ENCODE measurements at regions not wholly inside any gene's neighbourhood (a gene's known extent, or its start where the extent isn't known, plus 50 kb on each side); places are given as distances from the start of the nearest gene placed in this dataset.

- Histone ChIP-seq H3K9me3 (replicated peaks; ENCODE audit: insufficient read depth, low read length) (no peaks in the 10 kb centered on the region), H3K4me2 (ENCODE audit: low read depth, low read length) (peak overlapping the region; percentile 40; the same call in 1 of the 2 replicates), H2AFZ (ENCODE audit: low read length) (no peak overlapping the region), H3K4me3 (ENCODE audit: low read length) (no peak overlapping the region), H3F3A (ENCODE audit: insufficient read depth, low read length) (peaks cover 4% of the 10 kb centered on the region; the same call in 1 of the 2 replicates), H3K36me3 (replicated peaks; ENCODE audit: insufficient read depth, low read length) (no peaks in the 10 kb centered on the region), H3K79me2 (ENCODE audit: low read length) (no peaks in the 10 kb centered on the region), H3K4me1 (ENCODE audit: low read length) (peaks cover 24% of the 10 kb centered on the region), H3K27me3 (replicated peaks; ENCODE audit: insufficient read depth, low read length) (no peaks in the 10 kb centered on the region; the same call in 1 of the 2 replicates), H3K9me2 (replicated peaks; ENCODE audit: insufficient read depth, low read length) (no peaks in the 10 kb centered on the region), H3K27ac (ENCODE audit: low read length) (no peak overlapping the region), H3K9ac (ENCODE audit: low read length) (no peak overlapping the region), H4K20me1 (ENCODE audit: insufficient read depth, low read length) (no peaks in the 10 kb centered on the region)
- DNase-seq: peak; percentile 54
- TF ChIP-seq EZH2phosphoT487 (IDR thresholded peaks at IDR 0.05; ENCODE audit: low read length): no peak
- no peak for TF ChIP-seq CTCF (IDR thresholded peaks at IDR 0.05; ENCODE audit: low read length)
- TF ChIP-seq EZH2 (optimal IDR thresholded peaks at IDR 0.05; ENCODE audit: low read depth, low read length): no peak
Observed at GRCh38 chr4:115229873-115230272, 116.5 kb upstream of the NDST4 start.

- no peak overlapping the region for H3K27ac ChIP-seq (ENCODE audit: low read length)
- H3K4me1 ChIP-seq (ENCODE audit: low read length): peaks cover 22% of the 10 kb centered on the region
- no peak overlapping the region for H3K9ac ChIP-seq (ENCODE audit: low read length)
- no peak overlapping the region for H2AFZ ChIP-seq (ENCODE audit: low read length)
- no peak for TF ChIP-seq CTCF (IDR thresholded peaks at IDR 0.05; ENCODE audit: low read length)
- TF ChIP-seq EZH2 (optimal IDR thresholded peaks at IDR 0.05; ENCODE audit: low read depth, low read length): no peak
- TF ChIP-seq EZH2phosphoT487 (IDR thresholded peaks at IDR 0.05; ENCODE audit: low read length): no peak
- no peaks in the 10 kb centered on the region; the same call in 1 of the 2 replicates for H3K27me3 ChIP-seq (replicated peaks; ENCODE audit: insufficient read depth, low read length)
- H4K20me1 ChIP-seq (ENCODE audit: insufficient read depth, low read length): no peaks in the 10 kb centered on the region
- H3K9me3 ChIP-seq (replicated peaks; ENCODE audit: insufficient read depth, low read length): no peaks in the 10 kb centered on the region
- H3K36me3 ChIP-seq (replicated peaks; ENCODE audit: insufficient read depth, low read length): no peaks in the 10 kb centered on the region
- no peak overlapping the region for H3K4me2 ChIP-seq (ENCODE audit: low read depth, low read length)
- no peaks in the 10 kb centered on the region for H3K79me2 ChIP-seq (ENCODE audit: low read length)
- no peaks in the 10 kb centered on the region for H3K9me2 ChIP-seq (replicated peaks; ENCODE audit: insufficient read depth, low read length)
- no peak for DNase-seq
- peaks cover 4% of the 10 kb centered on the region; the same call in 1 of the 2 replicates for H3F3A ChIP-seq (ENCODE audit: insufficient read depth, low read length)
- H3K4me3 ChIP-seq (ENCODE audit: low read length): no peak overlapping the region
Observed at GRCh38 chr4:115228851-115229250, 115.4 kb upstream of the NDST4 start.

GRCh38 chr4:115222061-115222460 is 108.6 kb upstream of the NDST4 start:
- Histone ChIP-seq H3K9me2 (replicated peaks; ENCODE audit: insufficient read depth, low read length) (no peaks in the 10 kb centered on the region), H3F3A (ENCODE audit: insufficient read depth, low read length) (no peaks in the 10 kb centered on the region), H2AFZ (ENCODE audit: low read length) (no peak overlapping the region), H3K36me3 (replicated peaks; ENCODE audit: insufficient read depth, low read length) (no peaks in the 10 kb centered on the region), H3K4me1 (ENCODE audit: low read length) (no peaks in the 10 kb centered on the region), H3K4me2 (ENCODE audit: low read depth, low read length) (no peak overlapping the region), H3K27ac (ENCODE audit: low read length) (no peak overlapping the region), H3K4me3 (ENCODE audit: low read length) (no peak overlapping the region), H4K20me1 (ENCODE audit: insufficient read depth, low read length) (no peaks in the 10 kb centered on the region), H3K27me3 (replicated peaks; ENCODE audit: insufficient read depth, low read length) (no peaks in the 10 kb centered on the region), H3K9me3 (replicated peaks; ENCODE audit: insufficient read depth, low read length) (no peaks in the 10 kb centered on the region), H3K79me2 (ENCODE audit: low read length) (no peaks in the 10 kb centered on the region), H3K9ac (ENCODE audit: low read length) (no peak overlapping the region)
- no peak for DNase-seq
- no peak for TF ChIP-seq EZH2 (optimal IDR thresholded peaks at IDR 0.05; ENCODE audit: low read depth, low read length)
- TF ChIP-seq CTCF (IDR thresholded peaks at IDR 0.05; ENCODE audit: low read length): no peak
- no peak for TF ChIP-seq EZH2phosphoT487 (IDR thresholded peaks at IDR 0.05; ENCODE audit: low read length)

All from MM.1S (cell line).